Muscle of leg (tissue), 3 donors: ENCODE measurements at regions not wholly inside any gene's neighbourhood (a gene's known extent, or its start where the extent isn't known, plus 50 kb on each side); places are given as distances from the start of the nearest gene placed in this dataset.
A peak's percentile ranks its signal among the peaks of the same experiment; 100 is the strongest.

Experiments used
- DNase-seq: peaks from one replicate; pipeline ENCODE4 v3.0.0; 2013
- H3K27ac ChIP-seq: one replicate; pipeline ENCODE4 v1.5.1; 2013; ENCODE audit warnings: mild to moderate bottlenecking, low read length, control low read depth
- H3K27me3 ChIP-seq: one replicate; pipeline ENCODE4 v1.6.1; 2013; ENCODE audit warnings: low read length; ENCODE audit not compliant: control insufficient read depth, insufficient read depth
- H3K36me3 ChIP-seq: one replicate; pipeline ENCODE4 v1.6.1; 2013; ENCODE audit warnings: low read length; ENCODE audit not compliant: control insufficient read depth, insufficient read depth
- H3K4me1 ChIP-seq: one replicate; pipeline ENCODE4 v1.6.1; 2013; ENCODE audit warnings: low read length; ENCODE audit not compliant: control insufficient read depth, insufficient read depth
- H3K4me3 ChIP-seq: one replicate; pipeline ENCODE4 v1.5.1; 2013; ENCODE audit warnings: low read length, control low read depth
- H3K9me3 ChIP-seq: replicated peaks from 2 replicates; pipeline ENCODE4 v1.6.1; 2013; ENCODE audit warnings: low read depth, low read length; ENCODE audit not compliant: control insufficient read depth
- WGBS: methylation state at CpG from one replicate; pipeline ENCODE4 v1.1.5; 2013; ENCODE audit warnings: missing lambda C conversion rate; ENCODE audit not compliant: insufficient coverage; 5-methylcytosine and 5-hydroxymethylcytosine counted together

DNA sequence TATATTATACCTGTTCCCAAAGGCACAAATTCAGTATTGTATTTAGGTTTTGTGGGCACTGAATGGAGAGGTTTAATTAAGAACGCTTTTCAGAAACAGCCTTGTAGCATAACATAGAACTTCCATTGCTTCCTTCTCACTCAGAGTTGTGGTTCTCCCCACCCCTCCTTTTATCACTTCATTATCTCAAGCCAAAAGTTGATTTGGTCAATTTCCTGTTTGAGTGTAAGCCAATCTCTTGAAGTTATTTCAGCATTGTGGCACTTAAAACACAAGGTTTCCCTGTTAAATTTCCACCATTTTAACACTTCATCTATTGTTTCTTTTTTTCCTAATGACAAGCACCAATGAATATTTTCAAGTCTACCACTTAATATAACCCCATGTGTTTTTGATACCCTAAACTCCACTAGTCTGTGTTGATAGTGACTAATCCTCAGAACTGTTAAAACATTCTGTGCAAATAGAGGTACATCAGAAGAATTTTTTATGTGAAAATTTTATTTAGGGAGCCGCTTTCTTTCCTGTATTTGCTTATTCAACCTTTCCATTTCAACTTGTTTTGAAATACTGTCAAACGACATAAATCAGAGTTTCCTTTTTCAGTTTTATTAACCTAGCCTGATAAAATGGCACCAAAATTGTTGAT, 340.1 kb downstream of the BCAT1 start:
- Histone ChIP-seq H3K4me3 (no peak overlapping the region), H3K27ac (no peak overlapping the region), H3K4me1 (no peaks in the 10 kb centered on the region), H3K9me3 (no peaks in the 10 kb centered on the region), H3K36me3 (no peaks in the 10 kb centered on the region), H3K27me3 (no peaks in the 10 kb centered on the region)
- WGBS: no CpG with 5 or more reads among the region's 3 CpGs
- DNase-seq: no peak

DNA sequence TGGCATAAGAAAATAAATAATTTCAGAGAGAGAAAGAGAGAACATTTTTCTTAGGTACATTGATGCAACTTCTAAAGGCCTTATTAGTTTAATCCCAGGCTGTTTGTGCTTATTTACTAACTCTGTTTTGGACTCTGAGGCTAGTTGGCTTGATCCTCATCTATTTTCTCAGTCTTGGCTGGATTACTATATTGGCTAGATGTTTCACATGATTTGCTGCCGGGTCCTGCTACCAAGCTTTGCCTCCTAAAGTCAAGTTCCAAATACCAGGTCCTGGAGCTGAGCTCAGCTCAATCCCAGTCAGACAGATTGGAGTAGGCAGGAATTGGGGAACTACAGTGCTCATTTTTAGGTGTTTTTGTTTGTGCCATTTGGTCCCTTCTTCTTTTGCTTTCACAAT, 340.8 kb downstream of the BCAT1 start:
- no peak overlapping the region for H3K4me3 ChIP-seq
- no CpG with 5 or more reads among the region's 1 CpG for WGBS
- no peaks in the 10 kb centered on the region for H3K4me1 ChIP-seq
- H3K27me3 ChIP-seq: no peaks in the 10 kb centered on the region
- no peak for DNase-seq
- H3K36me3 ChIP-seq: no peaks in the 10 kb centered on the region
- no peaks in the 10 kb centered on the region for H3K9me3 ChIP-seq
- H3K27ac ChIP-seq: no peak overlapping the region

DNA sequence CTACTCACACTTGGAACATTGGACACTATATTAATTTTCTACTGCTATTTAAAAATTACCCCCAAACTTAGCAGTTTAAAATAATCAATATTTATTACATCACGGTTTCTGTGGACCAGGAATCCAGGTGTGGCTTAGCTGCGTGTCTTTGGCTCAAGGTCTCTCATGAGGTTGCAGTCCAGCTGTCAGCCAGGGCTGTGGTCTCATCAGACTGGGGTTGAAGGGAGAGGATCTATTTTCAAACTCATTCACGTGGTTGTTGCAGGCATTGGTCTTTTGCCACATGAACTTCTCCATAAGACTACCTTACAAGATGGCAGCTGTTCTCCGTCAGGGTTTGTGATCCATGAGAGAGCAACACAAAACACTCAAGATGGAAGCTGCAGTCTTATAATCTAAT, 343.0 kb downstream of the BCAT1 start:
- WGBS: no CpG with 5 or more reads among the region's 4 CpGs
- Histone ChIP-seq H3K36me3 (no peaks in the 10 kb centered on the region), H3K9me3 (no peaks in the 10 kb centered on the region), H3K27ac (no peak overlapping the region), H3K4me3 (no peak overlapping the region), H3K27me3 (no peaks in the 10 kb centered on the region), H3K4me1 (no peaks in the 10 kb centered on the region)
- no peak for DNase-seq

DNA sequence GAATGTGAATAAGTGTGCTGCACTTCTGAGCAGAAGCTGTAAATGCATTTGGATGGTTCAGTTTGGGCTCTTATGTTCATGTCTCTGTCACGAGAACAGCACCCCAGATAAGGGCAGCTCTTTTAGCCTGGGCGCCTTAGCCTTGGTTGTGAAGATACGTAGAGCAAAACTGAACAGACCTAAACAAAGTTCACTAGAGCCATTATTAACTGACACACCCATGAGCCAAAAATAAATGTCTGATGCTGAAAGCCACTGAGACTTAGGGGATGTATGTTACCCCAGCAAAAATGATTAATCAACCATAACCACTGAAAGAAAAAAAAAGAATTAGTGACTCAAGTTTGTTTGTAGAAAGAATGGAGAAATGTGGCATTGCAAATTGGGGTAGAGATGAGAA, 343.4 kb downstream of the BCAT1 start:
- no peak for DNase-seq
- Histone ChIP-seq H3K9me3 (no peaks in the 10 kb centered on the region), H3K27me3 (no peaks in the 10 kb centered on the region), H3K4me3 (no peak overlapping the region), H3K36me3 (no peaks in the 10 kb centered on the region), H3K27ac (no peak overlapping the region), H3K4me1 (no peaks in the 10 kb centered on the region)
- no CpG with 5 or more reads among the region's 3 CpGs for WGBS

DNA sequence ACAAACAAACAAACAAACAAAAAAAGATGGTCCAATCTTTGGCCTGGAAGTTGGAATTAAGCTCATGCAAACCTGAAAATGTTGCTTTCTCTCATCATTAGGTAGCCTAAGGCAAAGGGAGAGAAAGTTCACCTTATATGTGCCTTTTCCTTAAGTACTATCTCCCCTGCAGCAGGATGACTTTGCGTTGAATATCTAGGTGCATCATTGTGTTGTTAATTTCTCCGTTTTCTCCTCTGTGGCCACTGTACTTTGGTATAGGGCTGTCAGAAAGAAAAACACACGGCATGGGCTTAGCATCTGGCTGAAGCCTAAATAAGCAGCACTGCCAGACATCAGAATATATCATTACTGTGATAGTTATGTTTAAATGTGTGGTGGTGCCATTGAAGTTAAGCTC, 345.5 kb downstream of the BCAT1 start:
- no peaks in the 10 kb centered on the region for H3K27me3 ChIP-seq
- H3K4me3 ChIP-seq: no peak overlapping the region
- DNase-seq: no peak
- no peaks in the 10 kb centered on the region for H3K4me1 ChIP-seq
- H3K9me3 ChIP-seq: no peaks in the 10 kb centered on the region
- H3K36me3 ChIP-seq: no peaks in the 10 kb centered on the region
- WGBS: 50% methylated on average over 2 of the region's 3 CpGs
- no peak overlapping the region for H3K27ac ChIP-seq

DNA sequence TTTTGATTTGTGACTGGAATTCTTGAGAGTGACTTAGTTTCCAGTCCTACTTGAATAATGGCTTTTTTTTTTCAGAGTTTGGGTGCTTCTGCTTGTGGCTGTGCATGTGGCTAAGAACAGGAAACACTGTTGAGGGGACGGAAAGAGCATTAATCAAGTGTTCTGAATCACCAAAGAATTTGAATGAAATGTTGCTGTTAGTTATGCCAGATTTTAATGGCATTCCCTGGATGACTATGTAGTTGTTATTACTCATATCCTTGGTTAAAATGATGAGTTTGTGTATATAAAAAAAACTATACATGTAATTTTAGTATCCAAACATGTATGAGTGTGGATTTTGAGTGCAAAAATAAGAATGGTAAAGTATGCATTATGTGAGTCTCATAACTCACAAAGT, 347.9 kb downstream of the BCAT1 start:
- Histone ChIP-seq H3K4me1 (no peaks in the 10 kb centered on the region), H3K27me3 (no peaks in the 10 kb centered on the region), H3K27ac (no peak overlapping the region), H3K4me3 (no peak overlapping the region), H3K9me3 (no peaks in the 10 kb centered on the region), H3K36me3 (no peaks in the 10 kb centered on the region)
- peak; percentile 6 for DNase-seq
- no CpG with 5 or more reads among the region's 1 CpG for WGBS

DNA sequence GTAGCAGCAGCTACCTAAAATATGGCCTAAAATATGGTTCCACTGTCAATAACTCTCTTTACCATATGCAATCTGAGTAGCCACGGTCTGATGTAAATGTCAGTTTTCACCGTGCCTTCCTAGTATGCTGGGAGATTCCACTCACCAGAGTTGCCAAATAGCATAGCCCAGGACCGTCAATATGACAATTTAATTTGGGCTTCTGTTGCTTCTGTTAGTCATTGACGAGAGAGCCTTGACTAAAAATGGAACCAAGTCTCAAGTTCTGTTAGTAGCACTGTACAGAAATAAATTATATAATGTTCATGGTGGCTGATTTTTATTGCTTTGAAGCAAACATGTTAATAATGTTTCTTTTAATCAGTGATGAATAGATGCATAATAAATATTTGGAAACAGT, 348.4 kb downstream of the BCAT1 start:
- WGBS: 74% methylated on average over 3 of the region's 4 CpGs
- no peak overlapping the region for H3K4me3 ChIP-seq
- no peak for DNase-seq
- H3K4me1 ChIP-seq: no peaks in the 10 kb centered on the region
- no peak overlapping the region for H3K27ac ChIP-seq
- no peaks in the 10 kb centered on the region for H3K36me3 ChIP-seq
- no peaks in the 10 kb centered on the region for H3K27me3 ChIP-seq
- no peaks in the 10 kb centered on the region for H3K9me3 ChIP-seq

DNA sequence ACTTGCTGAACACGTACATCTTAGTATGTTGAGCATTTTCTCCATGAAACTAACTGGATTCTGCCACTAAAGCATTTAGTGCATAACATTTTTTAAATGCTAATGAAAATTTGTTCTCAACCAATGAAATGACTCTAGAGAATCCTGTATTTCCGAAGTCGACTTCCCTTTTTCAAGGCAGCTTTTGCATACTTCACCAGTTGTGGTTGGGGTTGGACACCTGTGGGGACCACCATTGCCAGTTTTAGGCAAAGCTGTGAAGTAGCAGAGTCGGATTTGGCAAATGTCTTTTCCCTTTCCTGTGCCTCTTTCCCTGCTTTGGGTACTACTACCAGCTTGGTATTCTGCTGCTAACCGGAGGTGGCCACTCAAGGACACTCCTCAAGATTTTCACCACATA, 349.2 kb downstream of the BCAT1 start:
- no peak for DNase-seq
- H3K36me3 ChIP-seq: no peaks in the 10 kb centered on the region
- no peak overlapping the region for H3K27ac ChIP-seq
- 90% methylated on average over 2 of the region's 5 CpGs for WGBS
- no peaks in the 10 kb centered on the region for H3K27me3 ChIP-seq
- H3K4me1 ChIP-seq: no peaks in the 10 kb centered on the region
- no peak overlapping the region for H3K4me3 ChIP-seq
- no peaks in the 10 kb centered on the region for H3K9me3 ChIP-seq

DNA sequence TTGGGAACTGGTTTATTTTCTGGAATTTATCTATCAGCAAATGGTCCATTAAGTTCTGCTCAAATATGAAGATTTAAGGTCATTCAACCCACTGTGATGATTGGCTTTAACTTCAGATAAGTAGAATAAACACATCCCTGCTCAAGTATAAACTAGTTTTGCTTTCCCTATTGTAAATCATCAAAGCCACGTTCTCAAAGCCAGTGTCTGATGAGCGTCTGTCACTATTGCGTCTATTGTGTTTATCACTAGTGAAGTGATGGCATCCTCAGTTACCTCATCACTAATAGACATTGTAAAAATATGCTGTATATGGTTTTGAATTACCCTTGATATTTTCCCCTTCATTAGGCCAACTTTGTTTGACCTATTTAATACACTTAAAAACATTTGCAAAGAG, 351.3 kb downstream of the BCAT1 start:
- DNase-seq: no peak
- no CpG with 5 or more reads among the region's 3 CpGs for WGBS
- Histone ChIP-seq H3K27ac (no peak overlapping the region), H3K27me3 (no peaks in the 10 kb centered on the region), H3K4me3 (no peak overlapping the region), H3K9me3 (no peaks in the 10 kb centered on the region), H3K4me1 (no peaks in the 10 kb centered on the region), H3K36me3 (no peaks in the 10 kb centered on the region)

DNA sequence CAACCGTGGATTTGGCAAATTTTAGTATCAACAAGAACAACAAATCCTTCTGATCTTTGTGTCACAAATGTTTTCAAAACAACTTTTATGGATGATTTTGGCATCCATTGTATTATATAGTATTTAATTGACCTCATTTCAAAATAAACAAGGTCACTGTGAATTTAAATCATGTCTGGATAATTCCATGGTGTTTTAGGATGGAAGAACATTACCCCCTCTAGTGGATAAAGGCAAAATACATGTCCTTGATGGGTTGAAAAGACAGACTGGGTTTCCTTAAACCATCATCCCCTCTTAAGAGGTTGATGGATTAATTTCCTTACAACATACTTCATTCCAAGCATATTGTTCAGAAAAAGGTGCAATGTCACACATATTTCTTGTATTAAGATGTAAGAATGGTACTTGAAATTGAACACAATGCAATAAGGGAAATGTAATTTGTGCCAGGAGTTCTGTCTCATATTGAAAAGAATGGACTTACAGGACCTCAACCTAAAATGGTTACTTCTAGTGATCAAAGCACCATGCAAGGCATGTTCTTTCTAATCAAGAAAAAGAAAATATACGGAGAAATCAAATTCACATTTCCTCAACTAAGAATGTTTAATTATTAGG, 352.0 kb downstream of the BCAT1 start:
- DNase-seq: peak; percentile 38
- H3K4me1 ChIP-seq: no peaks in the 10 kb centered on the region
- H3K27me3 ChIP-seq: no peaks in the 10 kb centered on the region

More for the DNA sequence above, 352.0 kb downstream of the BCAT1 start:
- H3K36me3 ChIP-seq: no peaks in the 10 kb centered on the region
- no peaks in the 10 kb centered on the region for H3K9me3 ChIP-seq
- H3K27ac ChIP-seq: no peak overlapping the region
- no CpG with 5 or more reads among the region's 2 CpGs for WGBS
- no peak overlapping the region for H3K4me3 ChIP-seq
